Neural progenitor cell (in vitro differentiated cells): ENCODE measurements at regions not wholly inside any gene's neighbourhood (a gene's known extent, or its start where the extent isn't known, plus 50 kb on each side); places are given as distances from the start of the nearest gene placed in this dataset.

Source experiments
- EZH2 ChIP-seq: fragments of 200-600 bp; sonication (generic); IDR thresholded peaks from 2 replicates; pipeline ENCODE4 v1.6.1; 2017; ENCODE audit warnings: antibody characterized with exemption, mild to moderate bottlenecking, moderate library complexity
- EZH2phosphoT487 ChIP-seq: fragments of 200-600 bp; sonication (generic); IDR thresholded peaks from 2 replicates; pipeline ENCODE4 v1.6.1; 2017; ENCODE audit warnings: antibody characterized with exemption
- TF ChIP-seq, protein P1 (sequence below): fragments of 200-600 bp; sonication (generic); IDR thresholded peaks from 2 replicates; pipeline ENCODE4 v1.5.1; 2017; ENCODE audit warnings: antibody characterized with exemption, mild to moderate bottlenecking

GRCh38 chr5:122697191-122697590, 77.7 kb upstream of the SNX2 start:
- TF ChIP-seq, protein P1, sequence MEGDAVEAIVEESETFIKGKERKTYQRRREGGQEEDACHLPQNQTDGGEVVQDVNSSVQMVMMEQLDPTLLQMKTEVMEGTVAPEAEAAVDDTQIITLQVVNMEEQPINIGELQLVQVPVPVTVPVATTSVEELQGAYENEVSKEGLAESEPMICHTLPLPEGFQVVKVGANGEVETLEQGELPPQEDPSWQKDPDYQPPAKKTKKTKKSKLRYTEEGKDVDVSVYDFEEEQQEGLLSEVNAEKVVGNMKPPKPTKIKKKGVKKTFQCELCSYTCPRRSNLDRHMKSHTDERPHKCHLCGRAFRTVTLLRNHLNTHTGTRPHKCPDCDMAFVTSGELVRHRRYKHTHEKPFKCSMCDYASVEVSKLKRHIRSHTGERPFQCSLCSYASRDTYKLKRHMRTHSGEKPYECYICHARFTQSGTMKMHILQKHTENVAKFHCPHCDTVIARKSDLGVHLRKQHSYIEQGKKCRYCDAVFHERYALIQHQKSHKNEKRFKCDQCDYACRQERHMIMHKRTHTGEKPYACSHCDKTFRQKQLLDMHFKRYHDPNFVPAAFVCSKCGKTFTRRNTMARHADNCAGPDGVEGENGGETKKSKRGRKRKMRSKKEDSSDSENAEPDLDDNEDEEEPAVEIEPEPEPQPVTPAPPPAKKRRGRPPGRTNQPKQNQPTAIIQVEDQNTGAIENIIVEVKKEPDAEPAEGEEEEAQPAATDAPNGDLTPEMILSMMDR = no peak
- TF ChIP-seq EZH2 (no peak), EZH2phosphoT487 (no peak)
